GM11168 (cell line): ENCODE measurements at regions not wholly inside any gene's neighbourhood (a gene's known extent, or its start where the extent isn't known, plus 50 kb on each side); places are given as distances from the start of the nearest gene placed in this dataset.

Source experiments
- in situ Hi-C: fragments of 300-500 bp; cut with MboI; formaldehyde crosslinking; loops from one replicate; pipeline ENCODE4 v1.12.0; 2022; ENCODE audit warnings: low sequenced_read_pairs; ENCODE audit not compliant: unreplicated experiment

DNA sequence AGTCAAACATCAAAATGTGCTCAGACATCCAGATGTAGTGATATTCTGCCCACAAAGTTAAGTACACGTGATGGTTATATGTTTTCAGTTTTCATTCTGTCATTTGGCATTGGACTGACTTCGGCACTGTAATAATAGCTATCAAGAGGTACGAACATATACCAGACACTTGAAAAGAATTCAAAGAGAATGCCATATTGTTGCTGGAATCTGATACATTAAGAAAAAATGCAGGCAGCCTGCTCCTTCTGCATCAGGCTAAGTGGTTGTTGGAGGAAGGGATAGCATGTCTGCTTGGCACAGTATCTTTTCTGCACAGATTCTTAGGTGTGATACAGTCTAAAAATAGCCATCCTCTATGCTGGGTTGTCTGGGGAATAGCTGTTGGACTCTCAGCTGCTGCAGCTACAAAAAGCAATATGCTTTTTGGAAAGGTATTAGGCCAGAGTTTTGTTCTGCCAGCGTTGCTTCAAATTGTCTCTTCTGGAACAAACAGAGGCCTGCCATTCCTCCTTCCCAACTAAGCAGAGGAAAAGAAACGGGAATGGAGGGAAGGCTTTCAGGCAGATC lies 892.6 kb downstream of the TBC1D22A start:
- in situ Hi-C loops: no loop called here

DNA sequence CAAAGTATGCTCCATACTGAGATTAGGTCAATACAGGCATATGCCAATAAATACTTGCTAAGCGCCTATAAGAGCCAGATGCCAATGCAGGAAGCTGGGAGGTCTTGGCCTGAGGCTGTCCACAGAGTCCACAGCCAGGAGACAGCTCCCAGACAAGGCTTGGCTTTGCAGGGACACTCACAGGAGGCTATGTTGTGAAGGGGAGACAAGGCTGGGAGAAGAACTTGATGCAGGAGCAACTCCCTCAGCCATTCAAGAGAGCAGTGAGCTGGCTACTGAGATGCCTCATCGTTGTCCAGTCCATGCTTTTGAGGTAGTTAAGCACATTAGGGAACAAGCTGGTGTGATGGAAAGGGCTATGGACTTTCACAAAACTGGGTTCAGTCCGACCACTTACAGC lies 891.5 kb downstream of the TBC1D22A start:
- in situ Hi-C loops: no loop called here

DNA sequence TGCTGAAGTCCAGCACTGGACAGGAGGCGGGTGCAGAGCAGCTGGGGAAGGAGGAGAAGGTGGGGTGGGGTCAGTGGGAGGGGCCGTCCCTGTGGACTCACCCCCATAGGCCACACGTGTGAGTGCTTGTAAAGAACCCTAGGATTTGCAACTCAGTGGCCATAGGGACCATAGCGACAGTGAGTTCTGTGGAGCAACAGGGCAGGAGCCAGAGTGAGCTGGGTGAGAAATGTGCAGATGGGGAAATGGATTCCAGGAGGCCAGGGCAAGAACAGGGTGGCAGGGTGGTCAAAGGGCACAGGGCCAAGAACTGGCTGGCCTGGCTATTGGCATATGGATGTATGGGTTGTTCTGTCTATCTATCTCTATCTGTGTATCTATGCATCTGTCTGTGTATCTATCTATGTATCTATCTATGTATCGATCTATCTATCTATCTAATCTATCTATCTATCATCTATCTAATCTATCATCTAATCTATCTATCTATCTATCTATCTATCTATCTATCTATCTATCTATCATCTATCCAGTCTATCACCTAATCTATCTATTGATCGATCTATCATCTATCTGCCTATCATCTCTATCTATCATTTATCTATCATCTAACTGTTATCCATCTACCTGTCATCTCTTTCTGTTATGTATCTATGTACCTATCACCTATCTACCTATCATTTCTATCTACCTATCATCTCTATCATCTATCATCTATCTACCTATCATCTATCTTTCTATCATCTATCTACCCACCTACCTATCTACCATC lies 889.0 kb downstream of the TBC1D22A start:
- in situ Hi-C loops: no loop called here

DNA sequence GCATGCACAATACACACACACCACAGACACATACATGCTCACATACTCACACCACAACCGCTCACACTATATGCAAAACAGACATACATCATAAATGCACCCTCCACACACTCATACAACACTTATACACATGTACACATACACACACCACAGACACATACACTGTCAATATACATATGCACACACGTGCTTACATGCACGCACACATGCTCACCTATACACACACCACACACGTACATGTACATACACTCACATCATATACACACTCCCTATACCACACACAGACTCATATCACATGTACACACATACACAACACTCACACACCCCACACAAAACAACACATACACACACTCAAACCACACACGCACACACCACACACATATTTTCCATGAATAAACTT lies 885.3 kb downstream of the TBC1D22A start:
- in situ Hi-C loops: no loop called here

DNA sequence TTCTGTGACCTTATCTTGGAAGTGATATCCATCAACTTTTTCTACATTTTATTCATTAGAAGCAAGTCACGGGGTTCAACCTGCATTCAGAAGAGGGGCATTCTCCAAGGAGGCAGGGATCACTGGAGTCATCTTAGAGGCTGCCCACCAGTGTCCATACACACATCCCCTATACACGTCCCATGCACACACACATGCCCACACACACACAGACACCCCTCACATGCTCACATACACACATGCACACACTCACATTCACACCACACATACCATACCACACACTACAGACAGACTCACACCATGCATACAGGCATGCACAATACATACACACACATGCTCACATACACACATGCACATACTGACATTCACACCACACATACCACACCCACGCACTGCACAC lies 884.7 kb downstream of the TBC1D22A start:
- in situ Hi-C loops: no loop called here

DNA sequence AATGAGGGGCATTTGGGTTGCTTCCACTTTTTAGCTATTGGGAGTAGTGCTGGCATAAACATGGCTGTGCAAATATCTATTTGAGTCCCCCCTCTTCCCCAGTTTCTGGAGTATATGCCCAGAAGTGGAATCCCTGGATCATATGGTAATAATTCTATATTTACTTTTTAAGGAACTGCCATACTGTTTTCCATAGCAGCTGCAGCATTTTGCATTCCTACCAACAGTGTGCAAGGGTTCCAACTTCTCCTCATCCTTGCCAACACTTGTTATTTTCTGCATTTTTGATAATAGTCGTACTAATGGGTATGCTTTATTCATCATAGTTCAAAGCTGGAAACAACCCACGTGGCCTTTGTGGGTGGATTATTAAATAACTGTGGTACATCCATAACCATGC lies 883.5 kb downstream of the TBC1D22A start:
- in situ Hi-C loops: no loop called here

DNA sequence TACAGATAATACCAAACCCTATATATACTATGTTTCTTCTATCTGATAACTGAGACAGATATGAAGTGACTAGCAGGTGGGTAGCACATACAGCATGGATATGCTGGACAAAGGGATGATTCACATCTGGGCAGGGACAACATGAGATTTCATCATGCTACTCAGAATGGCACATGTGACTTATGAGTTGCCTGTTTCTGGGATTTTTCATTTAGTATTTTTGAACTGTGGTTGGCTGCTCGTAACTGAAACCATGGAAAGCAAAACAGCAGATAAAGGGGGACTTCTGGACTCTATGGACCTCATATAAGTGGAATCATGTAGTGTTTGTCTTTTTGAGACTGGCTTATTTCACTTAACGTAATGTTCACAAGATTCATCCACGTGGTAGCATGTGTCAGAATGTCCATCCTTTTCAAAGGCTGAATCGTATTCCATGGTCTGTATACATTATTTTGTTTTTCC lies 883.0 kb downstream of the TBC1D22A start:
- in situ Hi-C loops: no loop called here

DNA sequence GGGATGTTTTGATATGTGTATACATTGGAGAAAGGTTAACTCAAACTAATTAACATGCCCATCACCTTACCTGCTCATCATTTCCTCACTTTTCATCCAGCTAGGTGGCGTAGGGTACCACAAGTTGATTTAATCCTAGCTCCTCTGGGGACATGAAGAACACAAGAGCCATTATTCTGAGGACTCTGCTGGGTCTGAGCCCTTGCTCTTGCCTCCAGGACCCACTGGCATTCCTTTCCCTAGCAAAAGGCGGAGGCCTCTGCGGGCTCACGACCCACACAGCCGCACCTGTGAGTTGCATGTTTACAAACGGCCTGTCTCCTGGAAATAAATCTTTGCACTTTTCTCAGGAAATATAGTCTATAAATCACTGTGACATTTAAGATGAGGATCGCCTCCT lies 871.9 kb downstream of the TBC1D22A start:
- in situ Hi-C loops: no loop called here

DNA sequence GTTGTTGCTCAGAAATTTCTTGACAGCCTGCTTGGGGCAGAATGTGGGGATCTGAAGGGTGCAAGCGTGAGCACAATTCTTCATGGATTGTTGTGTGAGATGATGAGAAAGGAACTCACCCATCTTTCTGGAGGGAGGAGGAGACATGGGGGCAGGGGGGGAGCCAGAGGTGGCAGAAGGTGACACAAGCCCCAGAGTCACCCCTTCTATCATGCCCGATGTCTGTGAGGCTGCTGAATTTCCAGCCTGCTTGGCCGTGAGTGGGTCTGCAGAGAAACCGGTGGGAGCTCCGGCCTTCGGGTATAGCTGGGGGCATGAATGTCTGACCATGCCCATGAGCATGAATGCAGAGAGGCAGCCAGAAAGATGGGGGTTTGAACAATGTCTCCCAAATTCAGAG lies 870.7 kb downstream of the TBC1D22A start:
- in situ Hi-C loops: no loop called here

DNA sequence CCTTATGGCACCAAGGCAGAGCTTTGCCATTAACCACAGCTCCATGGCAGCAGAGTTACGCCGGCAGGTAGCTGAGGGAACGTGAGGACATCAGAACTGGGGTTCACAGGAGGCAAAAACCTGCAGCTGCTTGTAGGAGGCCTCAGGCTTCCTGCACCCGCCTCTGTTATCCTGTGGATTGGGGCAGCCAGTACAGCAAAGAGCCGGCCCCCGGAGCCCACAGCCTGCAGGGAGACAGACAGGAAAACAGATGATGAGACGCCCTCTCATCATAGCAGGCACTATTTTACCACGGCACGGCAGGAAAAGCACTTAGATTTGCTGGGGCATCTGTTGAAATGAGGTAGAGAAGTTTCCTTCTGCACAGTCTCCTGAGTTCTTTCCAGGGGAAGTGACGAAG lies 870.3 kb downstream of the TBC1D22A start:
- in situ Hi-C loops: no loop called here

DNA sequence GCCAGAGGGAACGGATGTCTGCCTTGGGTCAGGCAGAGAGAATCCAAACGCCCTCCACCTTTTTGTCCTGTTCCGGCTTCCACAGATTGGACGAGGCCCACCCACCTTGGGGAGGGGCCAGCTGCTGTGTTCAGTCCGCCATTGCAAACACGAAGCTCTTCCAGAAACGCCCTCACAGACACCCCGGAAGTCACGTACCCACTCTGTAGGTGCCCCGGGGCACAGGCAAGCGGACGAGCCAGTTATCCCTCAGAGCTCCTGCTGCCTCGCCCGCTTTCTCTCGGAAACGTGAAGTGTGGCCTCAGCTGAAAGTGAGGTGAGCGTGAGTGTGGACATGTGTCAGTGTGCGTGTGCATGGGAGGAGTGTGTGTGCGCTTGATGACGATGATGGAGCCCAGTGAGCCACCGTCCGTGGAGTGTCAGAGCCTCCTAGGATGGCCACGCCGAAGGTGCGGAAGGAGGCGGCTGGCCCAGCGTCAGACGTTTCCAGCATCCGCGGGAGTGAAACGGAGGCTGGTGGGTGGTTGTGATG lies 869.2 kb downstream of the TBC1D22A start:
- in situ Hi-C loops: no loop called here

DNA sequence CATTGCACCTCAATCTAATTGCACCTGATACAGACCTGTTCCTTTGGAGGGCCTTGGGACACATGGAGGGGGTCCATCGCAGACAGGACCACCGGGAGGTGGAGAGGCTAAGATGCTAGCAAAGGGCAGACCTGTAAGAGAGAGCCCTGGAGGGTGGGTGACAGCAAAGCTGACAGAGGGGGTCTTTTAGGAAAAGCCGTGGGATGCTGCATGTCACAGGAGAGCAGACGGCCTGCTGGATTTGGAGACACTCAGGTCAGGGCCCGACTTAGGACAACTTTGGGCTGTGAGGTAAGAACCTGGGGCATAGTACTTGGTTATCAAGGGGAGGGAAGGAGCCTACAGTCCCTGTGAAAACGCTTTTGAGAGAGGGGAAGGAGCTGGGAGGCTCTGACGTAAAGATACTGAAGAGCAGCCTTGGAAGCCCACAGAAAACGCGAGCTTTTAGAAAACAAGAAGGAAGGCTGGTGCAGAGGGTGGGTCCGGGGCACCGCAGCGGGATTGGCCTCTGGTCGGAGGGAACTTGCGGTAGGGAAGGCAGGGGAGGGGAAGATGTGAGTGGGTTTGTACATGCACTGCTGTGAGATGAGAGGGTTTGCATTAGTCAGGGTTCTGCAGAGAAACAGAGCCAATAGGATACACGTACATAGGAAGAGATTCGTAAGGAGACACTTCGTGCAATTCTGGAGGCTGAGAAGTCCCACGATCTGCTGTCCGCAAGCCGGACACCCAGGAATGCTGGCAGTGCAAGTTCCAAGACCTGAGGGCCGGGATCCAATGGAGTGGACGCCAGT lies 868.5 kb downstream of the TBC1D22A start:
- in situ Hi-C loops: no loop called here

DNA sequence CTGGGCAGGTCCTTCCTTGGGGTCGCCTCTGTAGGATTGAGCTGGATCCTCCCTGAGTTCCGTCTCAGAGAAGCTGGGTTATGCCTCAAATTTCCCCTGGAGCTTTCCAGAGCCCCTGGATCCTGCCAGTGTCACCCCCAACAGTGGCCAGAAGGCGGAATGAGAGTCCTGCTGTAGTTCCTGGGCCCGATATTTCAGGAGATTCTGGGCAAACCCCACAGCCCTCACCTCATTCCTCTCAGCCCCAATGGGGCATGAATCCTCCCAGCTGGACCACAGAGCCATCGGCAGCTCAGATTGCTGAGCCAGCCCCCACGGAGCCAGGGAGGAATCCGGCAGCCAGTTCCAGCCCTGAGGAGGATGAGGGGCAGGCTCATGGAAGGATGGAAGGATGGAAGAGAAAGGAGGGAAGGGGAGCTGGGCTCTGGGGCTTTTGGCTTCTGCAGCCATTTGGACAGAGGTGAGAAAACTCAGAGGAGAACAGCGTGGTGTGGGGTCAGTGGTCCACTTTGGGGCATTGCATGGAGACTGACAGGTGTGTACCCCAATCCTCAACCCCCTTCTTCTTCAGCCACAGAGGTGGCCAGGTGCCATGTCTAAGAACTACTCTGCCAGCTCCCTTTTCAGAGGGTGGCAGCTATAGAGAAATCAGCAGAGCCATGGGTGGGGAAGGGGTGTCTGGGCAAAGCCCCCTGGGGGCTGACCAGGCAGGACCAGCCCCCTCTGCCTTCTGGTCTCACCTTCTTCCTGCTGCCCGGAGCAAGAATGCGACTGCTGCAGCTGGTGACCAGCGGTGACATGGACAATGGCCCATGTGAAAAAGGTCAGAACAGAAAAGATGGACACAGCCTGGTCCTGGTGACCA lies 867.6 kb downstream of the TBC1D22A start:
- in situ Hi-C loops: no loop called here

DNA sequence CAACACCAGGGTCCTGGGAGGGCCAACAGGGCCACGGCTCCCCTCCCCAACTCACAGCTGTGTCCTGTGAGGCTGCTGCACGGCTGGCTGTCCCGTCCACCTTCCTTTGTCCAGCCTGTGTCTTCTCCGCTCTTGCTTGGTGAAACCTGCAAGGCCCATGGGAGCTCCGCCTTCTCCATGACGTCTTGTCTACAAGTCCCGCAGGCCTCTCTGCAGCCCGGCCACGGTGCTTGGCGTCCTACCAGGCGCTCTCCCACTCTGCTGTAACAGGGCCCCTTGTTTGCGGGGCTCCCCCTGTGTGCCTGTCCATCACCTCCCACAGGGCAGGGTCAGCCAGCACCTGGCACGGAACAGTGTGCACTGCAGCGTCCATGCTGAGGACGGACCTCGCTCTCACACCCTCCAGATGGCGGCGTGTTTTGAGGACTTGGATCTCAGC lies 866.8 kb downstream of the TBC1D22A start:
- in situ Hi-C loops: no loop called here

DNA sequence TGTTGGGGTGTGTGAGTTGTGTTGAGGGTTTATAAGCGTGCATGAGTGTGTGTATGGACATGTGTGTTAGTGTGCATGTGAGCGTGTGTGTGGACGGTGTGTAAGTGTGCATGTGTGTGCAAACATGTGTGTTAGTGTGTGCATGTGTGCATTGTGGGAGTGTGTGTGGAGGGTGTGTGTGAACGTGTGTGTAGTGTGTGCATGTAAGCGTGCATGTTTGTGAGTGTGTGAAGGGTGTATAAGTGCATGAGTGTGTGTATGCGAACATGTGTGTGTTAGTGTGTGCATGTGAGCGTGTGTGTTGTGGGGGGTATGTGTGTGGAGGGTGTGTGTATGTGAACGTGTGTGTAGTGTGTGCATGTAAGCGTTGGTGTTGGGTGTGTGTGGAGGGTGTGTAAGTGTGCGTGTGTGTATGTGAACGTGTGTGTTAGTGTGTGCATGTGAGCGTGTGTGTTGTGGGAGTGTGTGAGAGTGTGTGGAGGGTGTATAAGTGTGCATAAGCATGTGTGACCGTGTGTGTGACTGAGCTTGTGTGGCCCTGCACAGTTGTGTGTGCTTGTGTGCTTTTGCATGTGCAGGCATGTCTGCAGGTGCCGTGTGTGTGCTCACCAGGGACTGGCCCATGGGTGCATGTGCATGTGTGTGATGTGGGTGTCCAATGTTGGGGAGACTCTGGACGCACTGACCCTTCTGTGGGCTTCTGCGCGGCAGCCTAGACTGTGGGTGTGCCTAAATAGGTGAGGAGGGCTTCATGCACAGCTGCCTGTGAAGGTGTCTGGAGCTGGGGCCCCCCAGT lies 866.2 kb downstream of the TBC1D22A start:
- in situ Hi-C loops: no loop called here

DNA sequence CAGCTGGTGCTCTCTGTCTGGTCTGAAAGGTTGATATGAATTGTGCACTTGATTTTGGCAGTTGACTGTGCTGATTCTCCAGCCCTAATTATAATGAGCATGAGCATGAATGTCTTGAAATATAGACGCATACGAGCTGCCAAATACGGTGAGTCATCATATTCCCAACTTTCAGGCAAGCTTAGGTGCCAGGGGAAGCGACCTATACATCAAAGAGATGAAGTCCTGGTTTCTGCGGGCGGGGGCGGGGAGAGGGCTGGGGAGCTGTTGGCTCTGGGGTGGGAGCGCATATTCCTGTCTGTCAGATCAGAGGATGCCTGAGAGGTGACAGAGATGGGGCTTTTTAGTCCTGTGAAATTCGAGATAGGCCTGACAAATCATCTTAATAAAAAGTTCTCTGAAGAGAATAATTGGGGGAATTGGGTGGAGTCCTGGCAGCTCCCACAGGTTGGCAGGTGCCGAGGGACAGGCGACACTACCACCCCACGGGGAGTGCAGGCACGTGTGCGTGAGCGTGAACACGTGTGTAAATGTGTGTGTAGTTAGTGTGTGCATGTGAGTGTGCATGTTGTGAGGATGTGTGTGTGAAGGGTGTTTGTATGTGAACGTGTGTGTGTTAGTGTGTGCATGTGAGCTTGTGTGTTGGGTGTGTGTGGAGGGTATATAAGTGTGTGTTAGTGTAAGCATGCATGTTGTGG lies 865.3 kb downstream of the TBC1D22A start:
- in situ Hi-C loops: no loop called here

DNA sequence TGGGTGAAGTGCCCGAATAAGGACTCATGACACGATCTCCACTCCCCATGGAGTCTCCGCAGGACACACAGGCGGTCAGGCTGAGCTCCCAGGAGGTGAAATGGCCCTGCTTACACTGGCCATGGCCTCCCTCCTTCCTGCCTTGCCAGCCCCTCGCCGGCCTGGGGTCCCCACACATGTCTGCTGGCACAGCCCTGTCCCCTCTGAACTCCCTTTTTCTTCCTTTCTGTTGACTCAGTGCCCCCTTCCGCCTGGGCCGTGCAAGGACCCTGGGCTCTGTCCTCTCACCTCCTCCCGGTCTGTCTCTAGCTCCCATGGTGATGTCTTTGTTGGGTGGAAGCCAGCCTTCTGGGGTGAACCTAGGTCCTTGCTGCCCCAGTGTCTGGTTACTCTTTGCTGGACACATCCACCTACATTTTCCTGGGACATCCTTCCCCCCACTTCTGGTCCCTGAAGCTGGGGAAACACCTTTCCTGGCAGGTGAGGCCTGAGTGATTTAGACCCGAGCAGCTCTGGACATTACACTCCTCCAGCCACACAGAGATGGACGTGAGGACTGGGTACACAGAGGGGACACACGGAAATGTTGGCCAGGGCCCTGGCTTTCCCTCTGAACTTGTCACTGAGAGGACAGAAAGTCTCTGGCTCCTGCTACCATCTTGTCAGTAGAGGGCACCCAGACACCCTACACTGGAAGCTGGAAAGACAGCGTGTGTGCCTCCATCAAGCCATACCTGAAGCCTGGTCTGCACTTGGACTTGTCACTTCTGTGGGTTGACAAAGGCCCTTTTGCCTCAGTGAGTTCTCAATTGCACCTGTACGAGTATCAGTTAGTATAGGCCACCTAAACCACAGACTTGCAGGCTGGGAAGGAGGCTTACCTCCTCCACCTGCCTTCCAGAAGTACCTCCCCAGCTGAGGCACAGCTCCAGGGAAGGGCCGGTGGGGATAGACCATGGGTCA lies 864.3 kb downstream of the TBC1D22A start:
- in situ Hi-C loops: no loop called here
